Neuronal stem cell (in vitro differentiated cells): ENCODE measurements at regions not wholly inside any gene's neighbourhood (a gene's known extent, or its start where the extent isn't known, plus 50 kb on each side); places are given as distances from the start of the nearest gene placed in this dataset.

Experiments used
- DNase-seq: peaks from one replicate; pipeline ENCODE4 v3.0.0-alpha.2; 2013; ENCODE audit warnings: low spot score
- H2AFZ ChIP-seq: one replicate; pipeline ENCODE4 v1.6.1; 2013; ENCODE audit warnings: mild to moderate bottlenecking, low read length, inconsistent platforms
- H2AK5ac ChIP-seq: 2 replicates; pipeline ENCODE4 v1.6.1; 2013; ENCODE audit warnings: low read depth, mild to moderate bottlenecking, inconsistent platforms, low read length, moderate library complexity, mixed read lengths
- H2BK120ac ChIP-seq: 2 replicates; pipeline ENCODE4 v1.6.1; 2013; ENCODE audit warnings: low read depth, mild to moderate bottlenecking, inconsistent platforms, low read length, moderate library complexity, mixed read lengths
- H2BK12ac ChIP-seq: one replicate; pipeline ENCODE4 v1.6.1; 2013; ENCODE audit warnings: low read length, inconsistent platforms
- H2BK15ac ChIP-seq: 2 replicates; pipeline ENCODE4 v1.6.1; 2013; ENCODE audit warnings: mild to moderate bottlenecking, low read length, inconsistent platforms, mixed read lengths
- H2BK5ac ChIP-seq: one replicate; pipeline ENCODE4 v1.6.1; 2013; ENCODE audit warnings: inconsistent platforms, mild to moderate bottlenecking, low read length, moderate library complexity
- H3K14ac ChIP-seq: one replicate; pipeline ENCODE4 v1.6.1; 2013; ENCODE audit warnings: low read length, inconsistent platforms
- H3K18ac ChIP-seq: 2 replicates; pipeline ENCODE4 v1.6.1; 2013; ENCODE audit warnings: low read length, inconsistent platforms
- H3K23ac ChIP-seq: 2 replicates; pipeline ENCODE4 v1.6.1; 2013; ENCODE audit warnings: low read depth, mild to moderate bottlenecking, mixed read lengths, low read length, inconsistent platforms; ENCODE audit not compliant: poor library complexity
- H3K27ac ChIP-seq: replicated peaks from 3 replicates; pipeline ENCODE4 v1.5.1; 2013; ENCODE audit warnings: low read length, inconsistent platforms
- H3K27me3 ChIP-seq, 3 experiments: 2 replicates each; pipeline ENCODE4 v1.6.1; 2013; ENCODE audit warnings: low read length in 3 of 3, mild to moderate bottlenecking in 2 of 3, inconsistent platforms in 1 of 3, low read depth in 1 of 3, mixed read lengths in 1 of 3, moderate library complexity in 1 of 3; ENCODE audit not compliant: control insufficient read depth in 3 of 3, insufficient read depth in 3 of 3
- H3K36me3 ChIP-seq, 2 donors: replicated peaks in 1 of 2; 2 replicates each; pipeline ENCODE4 v1.6.1; 2013; ENCODE audit warnings: low read length in 2 of 2; ENCODE audit not compliant: control insufficient read depth in 2 of 2, insufficient read depth in 2 of 2
- H3K4ac ChIP-seq: 2 replicates; pipeline ENCODE4 v1.6.1; 2013; ENCODE audit warnings: inconsistent platforms, mild to moderate bottlenecking, low read length, moderate library complexity
- H3K4me1 ChIP-seq, 2 donors: 1 replicate in 1 of 2; 2 replicates in 1 of 2; pipeline ENCODE4 v1.6.1; 2013; ENCODE audit warnings: low read length in 2 of 2, low read depth in 1 of 2; ENCODE audit not compliant: control insufficient read depth in 2 of 2, insufficient read depth in 1 of 2
- H3K4me2 ChIP-seq: one replicate; pipeline ENCODE4 v1.6.1; 2013; ENCODE audit warnings: mild to moderate bottlenecking, low read length, inconsistent platforms; ENCODE audit not compliant: insufficient read depth, poor library complexity, severe bottlenecking
- H3K4me3 ChIP-seq, 2 donors: 2 replicates each; pipeline ENCODE4 v1.5.1; 2013; ENCODE audit warnings: low read length in 2 of 2, mild to moderate bottlenecking in 2 of 2, inconsistent platforms in 1 of 2, moderate library complexity in 1 of 2
- H3K79me1 ChIP-seq: one replicate; pipeline ENCODE4 v1.6.1; 2013; ENCODE audit warnings: low read depth, mild to moderate bottlenecking, inconsistent platforms, low read length, moderate library complexity
- H3K9ac ChIP-seq: one replicate; pipeline ENCODE4 v1.6.1; 2013; ENCODE audit warnings: mild to moderate bottlenecking, low read depth, low read length, inconsistent platforms; ENCODE audit not compliant: poor library complexity
- H3K9me3 ChIP-seq, 2 donors: replicated peaks in 1 of 2; 2 replicates each; pipeline versions ENCODE3 to v1.6.1; 2013; ENCODE audit warnings: low read length in 2 of 2, mild to moderate bottlenecking in 2 of 2, inconsistent platforms in 1 of 2, low read depth in 1 of 2, mixed read lengths in 1 of 2, moderate library complexity in 1 of 2; ENCODE audit not compliant: control insufficient read depth in 2 of 2, insufficient read depth in 1 of 2
- H4K8ac ChIP-seq: one replicate; pipeline ENCODE4 v1.6.1; 2013; ENCODE audit warnings: low read depth, mild to moderate bottlenecking, inconsistent platforms, low read length, moderate library complexity
- H4K91ac ChIP-seq: one replicate; pipeline ENCODE4 v1.6.1; 2013; ENCODE audit warnings: low read length, low read depth, mild to moderate bottlenecking, inconsistent platforms; ENCODE audit not compliant: poor library complexity
- WGBS, 2 donors: extraction: QIAGEN DNeasy Blood & Tissue Kit; methylation state at CpG; one replicate each; pipeline ENCODE4 v1.1.7; 2013; ENCODE audit warnings: missing lambda C conversion rate in 2 of 2, mixed read lengths in 1 of 2; ENCODE audit not compliant: insufficient read length in 2 of 2, insufficient replicate concordance in 1 of 2; ENCODE audit errors: extremely low coverage in 2 of 2; 5-methylcytosine and 5-hydroxymethylcytosine counted together

DNA sequence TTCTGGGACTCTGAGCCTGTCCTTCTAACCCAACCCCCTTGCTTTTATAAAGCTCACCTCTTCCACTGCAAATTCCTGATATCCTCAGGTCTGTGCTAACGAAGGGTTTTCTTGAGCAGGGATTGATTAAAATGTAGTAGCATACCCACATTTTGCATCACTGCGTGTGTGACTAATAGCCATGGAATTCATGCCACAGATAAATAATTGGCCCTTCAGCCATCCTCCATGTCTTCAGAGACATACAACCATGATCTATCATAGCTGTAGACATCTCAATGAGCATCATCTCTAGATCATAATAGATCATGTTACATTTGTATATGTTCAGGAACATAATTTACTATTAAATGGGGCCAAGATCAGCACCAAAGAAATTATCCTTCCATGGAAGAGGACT, 990.3 kb downstream of the KCNMA1 start:
- Histone ChIP-seq H3K4ac (no peak overlapping the region), H3K27ac (no peak overlapping the region), H2AK5ac (no peak overlapping the region), H3K14ac (no peak overlapping the region), H3K4me1 (peaks cover 0 to 5% of the 10 kb centered on the region in 2 donors), H3K23ac (no peak overlapping the region), H2BK120ac (no peak overlapping the region), H2BK12ac (no peak overlapping the region), H3K27me3 (no peaks in the 10 kb centered on the region), H3K18ac (no peak overlapping the region), H2BK15ac (no peak overlapping the region), H2AFZ (no peak overlapping the region), H3K79me1 (no peaks in the 10 kb centered on the region), H3K4me2 (no peak overlapping the region), H3K9me3 (no peaks in the 10 kb centered on the region), H3K36me3 (no peaks in the 10 kb centered on the region), H4K91ac (no peak overlapping the region), H2BK5ac (no peak overlapping the region), H3K9ac (no peak overlapping the region), H3K4me3 (no peak overlapping the region), H4K8ac (no peak overlapping the region)
- no CpG with 5 or more reads among the region's 2 CpGs for WGBS, 2 donors
- no peak for DNase-seq

DNA sequence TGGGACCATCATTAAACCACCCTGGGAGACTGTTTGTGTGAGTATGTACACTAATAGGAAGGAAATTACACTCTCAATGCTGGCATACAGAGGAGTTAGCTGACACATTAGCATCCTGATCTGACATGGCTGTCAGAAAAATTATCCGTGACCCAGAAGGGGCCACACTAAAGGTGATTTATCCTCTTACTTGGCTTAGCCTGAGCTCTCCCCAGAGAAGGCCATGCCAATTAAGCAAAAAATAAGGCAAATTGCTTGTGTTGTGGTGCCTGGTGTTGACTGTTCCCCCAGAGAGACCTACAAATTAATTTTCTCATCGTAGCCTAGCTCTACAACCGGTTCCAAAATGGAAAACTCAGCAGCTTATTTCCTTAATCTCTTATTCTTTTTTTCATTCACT, 992.3 kb downstream of the KCNMA1 start:
- no peak overlapping the region for H2AK5ac ChIP-seq
- no peak overlapping the region for H3K18ac ChIP-seq
- H4K91ac ChIP-seq = no peak overlapping the region
- no peak overlapping the region for H2BK120ac ChIP-seq
- H3K4me1 ChIP-seq = peaks cover 0 to 5% of the 10 kb centered on the region in 2 donors
- no peak overlapping the region for H3K4ac ChIP-seq
- no peaks in the 10 kb centered on the region for H3K36me3 ChIP-seq
- H2AFZ ChIP-seq = no peak overlapping the region
- no peak overlapping the region for H3K27ac ChIP-seq
- no peak overlapping the region for H3K23ac ChIP-seq
- DNase-seq = no peak
- no peak overlapping the region for H4K8ac ChIP-seq
- H2BK15ac ChIP-seq = no peak overlapping the region
- H3K9ac ChIP-seq = no peak overlapping the region
- no CpG with 5 or more reads among the region's 3 CpGs for WGBS, 2 donors
- no peaks in the 10 kb centered on the region for H3K27me3 ChIP-seq
- H3K14ac ChIP-seq = no peak overlapping the region
- H2BK5ac ChIP-seq = no peak overlapping the region
- no peaks in the 10 kb centered on the region for H3K9me3 ChIP-seq
- no peak overlapping the region for H3K4me3 ChIP-seq
- no peak overlapping the region for H2BK12ac ChIP-seq
- H3K79me1 ChIP-seq = no peaks in the 10 kb centered on the region
- no peak overlapping the region for H3K4me2 ChIP-seq

DNA sequence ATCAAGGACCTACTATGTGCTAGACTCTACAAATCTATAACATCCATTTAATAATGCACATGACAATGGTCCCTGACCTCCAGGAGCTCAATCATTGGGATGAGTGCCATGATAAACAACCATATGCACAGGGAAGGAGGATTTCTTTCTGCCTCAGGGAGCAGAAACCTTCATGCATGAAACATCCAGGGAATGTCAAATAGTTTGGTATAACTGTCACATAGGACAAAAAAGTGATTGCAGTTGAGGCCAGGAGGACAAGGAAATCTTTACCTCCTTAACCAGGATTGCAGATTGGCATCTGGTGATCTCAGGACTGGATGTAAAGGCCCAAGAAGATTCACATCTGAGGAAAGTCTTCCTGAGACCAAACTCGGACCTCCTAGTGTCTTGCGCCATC, 993.1 kb downstream of the KCNMA1 start:
- Histone ChIP-seq H2BK120ac (no peak overlapping the region), H3K79me1 (no peaks in the 10 kb centered on the region), H3K23ac (no peak overlapping the region), H3K4me1 (peaks cover 0 to 2% of the 10 kb centered on the region in 2 donors), H4K91ac (no peak overlapping the region), H3K4ac (no peak overlapping the region), H4K8ac (no peak overlapping the region), H3K27me3 (no peaks in the 10 kb centered on the region), H2AFZ (no peak overlapping the region), H2BK12ac (no peak overlapping the region), H3K14ac (no peak overlapping the region), H2BK15ac (no peak overlapping the region), H3K9me3 (no peaks in the 10 kb centered on the region), H3K27ac (no peak overlapping the region), H3K36me3 (no peaks in the 10 kb centered on the region), H3K4me3 (no peak overlapping the region), H3K18ac (no peak overlapping the region), H3K4me2 (no peak overlapping the region), H3K9ac (no peak overlapping the region), H2AK5ac (no peak overlapping the region), H2BK5ac (no peak overlapping the region)
- no CpG with 5 or more reads among the region's 2 CpGs for WGBS, 2 donors
- DNase-seq = no peak

DNA sequence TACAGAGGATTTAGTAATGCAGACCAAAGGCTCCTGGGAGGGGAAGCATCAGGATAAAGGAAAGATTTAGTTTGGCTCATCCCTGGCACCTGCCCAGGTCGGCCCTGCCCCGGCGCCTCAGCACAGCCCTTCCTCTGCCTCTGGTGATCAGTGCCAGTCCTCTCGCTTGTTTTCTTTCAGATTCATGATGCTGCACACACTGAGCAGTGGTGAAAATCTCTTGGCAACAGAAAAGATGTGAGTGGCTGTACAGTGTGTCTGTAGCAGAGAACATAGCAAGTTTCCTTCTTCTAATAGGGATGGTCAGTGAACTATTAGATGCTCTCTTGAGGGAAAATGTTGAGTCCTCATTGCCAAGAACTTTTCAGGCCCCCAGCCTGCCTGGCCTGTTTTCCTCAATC, 994.1 kb downstream of the KCNMA1 start:
- no peak overlapping the region for H3K14ac ChIP-seq
- no peaks in the 10 kb centered on the region for H3K36me3 ChIP-seq
- H2AFZ ChIP-seq = no peak overlapping the region
- H4K91ac ChIP-seq = no peak overlapping the region
- H2BK120ac ChIP-seq = no peak overlapping the region
- no peak overlapping the region for H3K18ac ChIP-seq
- no peak overlapping the region for H3K27ac ChIP-seq
- no peak overlapping the region for H3K23ac ChIP-seq
- H2BK12ac ChIP-seq = no peak overlapping the region
- no peak overlapping the region for H3K4me3 ChIP-seq
- no peak overlapping the region for H2BK5ac ChIP-seq
- H2BK15ac ChIP-seq = no peak overlapping the region
- H3K4me2 ChIP-seq = no peak overlapping the region
- H3K79me1 ChIP-seq = no peaks in the 10 kb centered on the region
- H3K27me3 ChIP-seq = no peaks in the 10 kb centered on the region
- no peaks in the 10 kb centered on the region for H3K9me3 ChIP-seq
- WGBS, 2 donors = no CpG with 5 or more reads among the region's 4 CpGs
- H3K4me1 ChIP-seq = no peaks in the 10 kb centered on the region
- no peak overlapping the region for H3K9ac ChIP-seq
- H2AK5ac ChIP-seq = no peak overlapping the region
- no peak for DNase-seq
- no peak overlapping the region for H3K4ac ChIP-seq
- H4K8ac ChIP-seq = no peak overlapping the region
